ENCODE measurements at regions not wholly inside any gene's neighbourhood (a gene's known extent, or its start where the extent isn't known, plus 50 kb on each side); places are given as distances from the start of the nearest gene placed in this dataset.

DNA sequence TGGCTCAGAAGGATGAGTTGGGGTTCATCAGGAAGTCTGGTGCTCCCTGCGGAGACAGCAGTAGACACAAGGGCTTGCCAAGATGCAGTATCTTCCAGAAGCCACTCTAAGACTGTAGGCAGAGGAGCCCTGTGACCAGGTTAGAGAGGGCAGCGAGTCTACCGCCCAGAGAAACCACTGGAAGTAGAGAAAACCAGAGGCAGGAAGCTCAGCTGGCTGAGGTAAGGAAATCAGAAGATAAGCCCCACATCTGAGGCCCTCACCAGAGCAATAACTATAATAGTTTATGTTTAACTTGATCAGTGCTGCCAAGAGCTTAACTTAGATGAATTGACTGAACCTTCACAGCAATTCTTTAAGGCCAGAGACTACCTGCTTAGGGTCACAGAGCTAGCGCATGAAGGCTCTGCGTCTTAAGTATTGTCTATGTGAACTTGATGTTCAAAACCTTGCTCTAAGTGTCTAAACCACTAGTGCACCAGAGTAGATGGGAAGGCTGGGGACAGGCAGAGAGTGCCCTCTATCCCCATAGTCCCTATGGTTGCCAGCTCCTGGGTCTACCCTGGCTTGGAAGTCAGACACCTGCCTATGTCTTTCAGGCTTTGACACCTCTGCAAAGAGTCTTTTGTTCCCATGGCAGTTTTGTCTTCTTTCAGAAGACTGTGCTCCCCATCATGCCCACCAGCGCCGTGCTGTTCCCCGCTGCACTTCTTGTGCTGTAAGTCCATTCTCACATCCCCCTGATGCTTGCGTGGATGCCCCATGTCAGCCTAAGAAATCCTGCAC lies 228.2 kb upstream of the KLF4 start:
- TF ChIP-seq, protein P1, sequence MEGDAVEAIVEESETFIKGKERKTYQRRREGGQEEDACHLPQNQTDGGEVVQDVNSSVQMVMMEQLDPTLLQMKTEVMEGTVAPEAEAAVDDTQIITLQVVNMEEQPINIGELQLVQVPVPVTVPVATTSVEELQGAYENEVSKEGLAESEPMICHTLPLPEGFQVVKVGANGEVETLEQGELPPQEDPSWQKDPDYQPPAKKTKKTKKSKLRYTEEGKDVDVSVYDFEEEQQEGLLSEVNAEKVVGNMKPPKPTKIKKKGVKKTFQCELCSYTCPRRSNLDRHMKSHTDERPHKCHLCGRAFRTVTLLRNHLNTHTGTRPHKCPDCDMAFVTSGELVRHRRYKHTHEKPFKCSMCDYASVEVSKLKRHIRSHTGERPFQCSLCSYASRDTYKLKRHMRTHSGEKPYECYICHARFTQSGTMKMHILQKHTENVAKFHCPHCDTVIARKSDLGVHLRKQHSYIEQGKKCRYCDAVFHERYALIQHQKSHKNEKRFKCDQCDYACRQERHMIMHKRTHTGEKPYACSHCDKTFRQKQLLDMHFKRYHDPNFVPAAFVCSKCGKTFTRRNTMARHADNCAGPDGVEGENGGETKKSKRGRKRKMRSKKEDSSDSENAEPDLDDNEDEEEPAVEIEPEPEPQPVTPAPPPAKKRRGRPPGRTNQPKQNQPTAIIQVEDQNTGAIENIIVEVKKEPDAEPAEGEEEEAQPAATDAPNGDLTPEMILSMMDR (conservative IDR thresholded peaks at IDR 0.05; ENCODE audit: low read depth, low read length) = no peak
- no peak for TF ChIP-seq MXI1 (IDR thresholded peaks at IDR 0.05; ENCODE audit: borderline replicate concordance, low read depth, low read length)
